ENCODE measurements at regions not wholly inside any gene's neighbourhood (a gene's known extent, or its start where the extent isn't known, plus 50 kb on each side); places are given as distances from the start of the nearest gene placed in this dataset.

- H3K4me3 ChIP-seq (ENCODE audit: low read depth, low read length), result no peak overlapping the region
- no peak for DNase-seq (ENCODE audit: low read depth)
- TF ChIP-seq CTCF (IDR thresholded peaks at IDR 0.05; ENCODE audit: insufficient read depth, low read depth, low read length), result no peak
These were observed 1531.8 kb downstream of the PCDH7 start for GRCh38 chr4:32251926-32252325.

- no peak for DNase-seq (ENCODE audit: low read depth)
- no peak for TF ChIP-seq CTCF (IDR thresholded peaks at IDR 0.05; ENCODE audit: insufficient read depth, low read depth, low read length)
- no peak overlapping the region for H3K4me3 ChIP-seq (ENCODE audit: low read depth, low read length)
These were observed 1534.0 kb downstream of the PCDH7 start for GRCh38 chr4:32254216-32254615.

- TF ChIP-seq CTCF (IDR thresholded peaks at IDR 0.05; ENCODE audit: insufficient read depth, low read depth, low read length), result no peak
- no peak overlapping the region for H3K4me3 ChIP-seq (ENCODE audit: low read depth, low read length)
These were observed 1538.8 kb downstream of the PCDH7 start for GRCh38 chr4:32258986-32259385.

GRCh38 chr4:32261196-32261595 lies 1541.0 kb downstream of the PCDH7 start:
- no peak for DNase-seq (ENCODE audit: low read depth)
- TF ChIP-seq CTCF (IDR thresholded peaks at IDR 0.05; ENCODE audit: insufficient read depth, low read depth, low read length), result no peak
- H3K4me3 ChIP-seq (ENCODE audit: low read depth, low read length), result no peak overlapping the region

More at GRCh38 chr4:32258986-32259385, 1538.8 kb downstream of the PCDH7 start:
- no peak for DNase-seq (ENCODE audit: low read depth)

- no peak overlapping the region for H3K4me3 ChIP-seq (ENCODE audit: low read depth, low read length)
- TF ChIP-seq CTCF (IDR thresholded peaks at IDR 0.05; ENCODE audit: insufficient read depth, low read depth, low read length), result no peak
- no peak for DNase-seq (ENCODE audit: low read depth)
These were observed 1548.7 kb downstream of the PCDH7 start for GRCh38 chr4:32268863-32269262.

- TF ChIP-seq CTCF (IDR thresholded peaks at IDR 0.05; ENCODE audit: insufficient read depth, low read depth, low read length), result no peak
- no peak for DNase-seq (ENCODE audit: low read depth)
- no peak overlapping the region for H3K4me3 ChIP-seq (ENCODE audit: low read depth, low read length)
These were observed 1569.9 kb downstream of the PCDH7 start for GRCh38 chr4:32290102-32290501.

- DNase-seq (ENCODE audit: low read depth), result no peak
- TF ChIP-seq CTCF (IDR thresholded peaks at IDR 0.05; ENCODE audit: insufficient read depth, low read depth, low read length), result no peak
- H3K4me3 ChIP-seq (ENCODE audit: low read depth, low read length), result no peak overlapping the region
These were observed 1598.8 kb downstream of the PCDH7 start for GRCh38 chr4:32318926-32319325.
